WTC11 (cell line): ENCODE measurements at regions not wholly inside any gene's neighbourhood (a gene's known extent, or its start where the extent isn't known, plus 50 kb on each side); places are given as distances from the start of the nearest gene placed in this dataset.

Source experiments
- ATAC-seq: fragments of 200-7000 bp; cut with Tn5 transposase; 2 replicates; pipeline ENCODE4 v1.10.0; 2021; ENCODE audit warnings: mild to moderate bottlenecking, moderate library complexity
- CTCF ChIA-PET: fragments of 300-600 bp; sonication (Branson Sonifier 250); formaldehyde crosslinking; loops from one replicate; lab custom pipeline; 2021; ENCODE audit warnings: antibody characterized with exemption; lab: Charles Lee
- POLR2A ChIA-PET: fragments of 350-600 bp; sonication (Branson Sonifier 250); formaldehyde crosslinking; loops from one replicate; lab custom pipeline; 2021; ENCODE audit warnings: antibody characterized with exemption; lab: Charles Lee
- DNase-seq: peaks from one replicate; pipeline ENCODE4 v3.0.0; 2021; ENCODE audit warnings: low spot score
- H3K27ac Mint-ChIP-seq: 2 replicates; pipeline ENCODE4 v1.8.0; 2021; ENCODE audit warnings: mixed read lengths
- H3K27me3 Mint-ChIP-seq: 2 replicates; pipeline ENCODE4 v1.8.0; 2021; ENCODE audit warnings: low read depth, mild to moderate bottlenecking, moderate library complexity, mixed read lengths
- H3K36me3 Mint-ChIP-seq: 2 replicates; pipeline ENCODE4 v1.8.0; 2021; ENCODE audit warnings: mixed read lengths
- H3K4me1 Mint-ChIP-seq: 2 replicates; pipeline ENCODE4 v1.8.0; 2022; ENCODE audit warnings: mixed read lengths
- H3K4me3 Mint-ChIP-seq: 2 replicates; pipeline ENCODE4 v1.8.0; 2021; ENCODE audit warnings: mild to moderate bottlenecking, moderate library complexity, mixed read lengths
- H3K9me3 Mint-ChIP-seq: 2 replicates; pipeline ENCODE4 v1.8.0; 2021; ENCODE audit warnings: mixed read lengths
- ATF1 ChIP-seq: sonication (generic); formaldehyde crosslinking; IDR thresholded peaks from 2 replicates; pipeline ENCODE4 v1.8.1; 2023; ENCODE audit warnings: mild to moderate bottlenecking, moderate library complexity, missing genetic modification reagents
- CTCF ChIP-seq: fragments of 200-600 bp; IDR thresholded peaks from 2 replicates; pipeline ENCODE4 v1.8.0; 2022; ENCODE audit warnings: antibody characterized with exemption
- E2F1 ChIP-seq: sonication (generic); formaldehyde crosslinking; IDR thresholded peaks from 2 replicates; pipeline ENCODE4 v1.8.0; 2022; ENCODE audit warnings: mild to moderate bottlenecking, missing genetic modification reagents
- ETV6 ChIP-seq: sonication (generic); formaldehyde crosslinking; IDR thresholded peaks from 2 replicates; pipeline ENCODE4 v1.8.1; 2022; ENCODE audit warnings: mild to moderate bottlenecking, missing genetic modification reagents
- FOXJ3 ChIP-seq: sonication (generic); formaldehyde crosslinking; IDR thresholded peaks from 2 replicates; pipeline ENCODE4 v1.9.0; 2021; ENCODE audit warnings: missing genetic modification reagents, mild to moderate bottlenecking, borderline replicate concordance
- FOXP4 ChIP-seq: sonication (generic); formaldehyde crosslinking; IDR thresholded peaks from 2 replicates; pipeline ENCODE4 v1.8.0; 2022; ENCODE audit warnings: mild to moderate bottlenecking, missing genetic modification reagents
- GTF2I ChIP-seq: fragments of 250-450 bp; sonication (Bioruptor Pico); conservative IDR thresholded peaks from 2 replicates; pipeline ENCODE4 v1.4.0; 2021; ENCODE audit warnings: mild to moderate bottlenecking
- IRF1 ChIP-seq: sonication (generic); formaldehyde crosslinking; IDR thresholded peaks from 2 replicates; pipeline ENCODE4 v1.8.0; 2023; ENCODE audit warnings: missing genetic modification reagents
- IRF2 ChIP-seq: sonication (generic); formaldehyde crosslinking; IDR thresholded peaks from 2 replicates; pipeline ENCODE4 v1.8.0; 2022; ENCODE audit warnings: low read depth, missing genetic modification reagents, borderline replicate concordance
- JAZF1 ChIP-seq: fragments of 250-450 bp; sonication (Bioruptor Pico); IDR thresholded peaks from 2 replicates; pipeline ENCODE4 v1.9.0; 2021; ENCODE audit warnings: moderate library complexity, mild to moderate bottlenecking, inconsistent platforms
- MAX ChIP-seq: sonication (generic); formaldehyde crosslinking; IDR thresholded peaks from 2 replicates; pipeline ENCODE4 v1.8.0; 2022; ENCODE audit warnings: mild to moderate bottlenecking, missing genetic modification reagents
- MLX ChIP-seq: sonication (generic); formaldehyde crosslinking; IDR thresholded peaks from 2 replicates; pipeline ENCODE4 v1.8.1; 2023; ENCODE audit warnings: mild to moderate bottlenecking, missing genetic modification reagents, moderate library complexity
- NR1H2 ChIP-seq: sonication (generic); formaldehyde crosslinking; IDR thresholded peaks from 2 replicates; pipeline ENCODE4 v1.9.0; 2021; ENCODE audit warnings: mild to moderate bottlenecking, moderate library complexity, missing genetic modification reagents
- PRDM15 ChIP-seq: sonication (generic); formaldehyde crosslinking; IDR thresholded peaks from 2 replicates; pipeline ENCODE4 v1.8.0; 2022; ENCODE audit warnings: missing genetic modification reagents
- PRRX2 ChIP-seq: fragments of 250-450 bp; sonication (Bioruptor Pico); IDR thresholded peaks from 2 replicates; pipeline ENCODE4 v1.8.0; 2021; ENCODE audit warnings: mild to moderate bottlenecking
- SMAD3 ChIP-seq: sonication (generic); formaldehyde crosslinking; IDR thresholded peaks from 2 replicates; pipeline ENCODE4 v1.8.0; 2022; ENCODE audit warnings: missing genetic modification reagents, mild to moderate bottlenecking, borderline replicate concordance
- SMAD4 ChIP-seq: sonication (generic); formaldehyde crosslinking; IDR thresholded peaks from 2 replicates; pipeline ENCODE4 v1.8.0; 2022; ENCODE audit warnings: mild to moderate bottlenecking, missing genetic modification reagents
- TEAD4 ChIP-seq: sonication (generic); formaldehyde crosslinking; IDR thresholded peaks from 2 replicates; pipeline ENCODE4 v1.8.0; 2022; ENCODE audit warnings: mild to moderate bottlenecking, missing genetic modification reagents
- USF2 ChIP-seq: sonication (generic); formaldehyde crosslinking; IDR thresholded peaks from 2 replicates; pipeline ENCODE4 v1.8.1; 2023; ENCODE audit warnings: mild to moderate bottlenecking, missing genetic modification reagents, moderate library complexity
- ZNF121 ChIP-seq: sonication (generic); formaldehyde crosslinking; IDR thresholded peaks from 2 replicates; pipeline ENCODE4 v1.8.0; 2023; ENCODE audit warnings: missing genetic modification reagents
- ZNF219 ChIP-seq: sonication (generic); formaldehyde crosslinking; IDR thresholded peaks from 2 replicates; pipeline ENCODE4 v1.8.0; 2023; ENCODE audit warnings: missing genetic modification reagents, mild to moderate bottlenecking, borderline replicate concordance
- ZNF317 ChIP-seq: sonication (generic); formaldehyde crosslinking; IDR thresholded peaks from 2 replicates; pipeline ENCODE4 v1.8.1; 2023; ENCODE audit warnings: low read depth, mild to moderate bottlenecking, moderate library complexity, missing genetic modification reagents, borderline replicate concordance
- ZNF416 ChIP-seq: fragments of 250-450 bp; sonication (Bioruptor Pico); IDR thresholded peaks from 2 replicates; pipeline ENCODE4 v1.9.0; 2021; ENCODE audit warnings: mild to moderate bottlenecking, inconsistent platforms
- ZNF423 ChIP-seq: fragments of 250-450 bp; sonication (Bioruptor Pico); IDR thresholded peaks from 2 replicates; pipeline ENCODE4 v2.1.2; 2022; ENCODE audit warnings: mild to moderate bottlenecking, moderate library complexity

GRCh38 chr22:49598338-49598737 is 229.3 kb downstream of the BRD1 start:
- H3K27ac Mint-ChIP-seq = no peak overlapping the region
- ChIA-PET CTCF (no interaction called here), POLR2A (no interaction called here)
- H3K9me3 Mint-ChIP-seq = peaks cover under 1% of the 10 kb centered on the region
- no peaks in the 10 kb centered on the region for H3K27me3 Mint-ChIP-seq
- TF ChIP-seq E2F1 = no peak
- no peak for TF ChIP-seq FOXJ3 (CRISPR knock-in tag)
- TF ChIP-seq SMAD4 (CRISPR knock-in tag) = no peak
- TF ChIP-seq MLX (CRISPR knock-in tag) = no peak
- no peak for TF ChIP-seq SMAD3 (CRISPR knock-in tag)
- no peak for TF ChIP-seq ZNF317 (CRISPR knock-in tag)
- no peak for TF ChIP-seq ZNF219
- no peak for TF ChIP-seq FOXP4 (CRISPR knock-in tag)
- TF ChIP-seq NR1H2 = no peak
- no peak for TF ChIP-seq PRDM15 (CRISPR knock-in tag)
- no peak for TF ChIP-seq ZNF121 (CRISPR knock-in tag)
- TF ChIP-seq TEAD4 (CRISPR knock-in tag) = no peak
- TF ChIP-seq IRF2 (CRISPR knock-in tag) = no peak
- no peak for TF ChIP-seq PRRX2
- no peak for TF ChIP-seq JAZF1 (CRISPR knock-in tag)
- TF ChIP-seq ETV6 (CRISPR knock-in tag) = no peak
- TF ChIP-seq IRF1 (CRISPR knock-in tag) = no peak
- no peak for TF ChIP-seq ATF1 (CRISPR knock-in tag)
- no peaks in the 10 kb centered on the region for H3K4me1 Mint-ChIP-seq
- peaks cover under 1% of the 10 kb centered on the region; the same call in 1 of the 2 replicates for H3K36me3 Mint-ChIP-seq
- ATAC-seq (no peak), DNase-seq (no peak)
- no peak overlapping the region for H3K4me3 Mint-ChIP-seq

- ChIA-PET POLR2A (no interaction called here), CTCF (no interaction called here)
- H3K36me3 Mint-ChIP-seq = no peaks in the 10 kb centered on the region; the same call in 1 of the 2 replicates
- ATAC-seq (no peak), DNase-seq (no peak)
- no peaks in the 10 kb centered on the region for H3K4me1 Mint-ChIP-seq
- no peak overlapping the region for H3K27ac Mint-ChIP-seq
- H3K4me3 Mint-ChIP-seq = no peak overlapping the region
- H3K9me3 Mint-ChIP-seq = no peaks in the 10 kb centered on the region
- no peaks in the 10 kb centered on the region for H3K27me3 Mint-ChIP-seq
- TF ChIP-seq E2F1 (no peak), ZNF416 (CRISPR knock-in tag) (no peak), USF2 (CRISPR knock-in tag) (no peak), ZNF423 (CRISPR knock-in tag) (no peak), CTCF (no peak), GTF2I (CRISPR knock-in tag) (no peak), MAX (CRISPR knock-in tag) (no peak)
Measured at GRCh38 chr22:49597428-49598039, 230.1 kb downstream of the BRD1 start.
